Caco-2 (cell line): ENCODE measurements at regions not wholly inside any gene's neighbourhood (a gene's known extent, or its start where the extent isn't known, plus 50 kb on each side); places are given as distances from the start of the nearest gene placed in this dataset.

ENCODE experiments used
- BruUV-seq: library from RNA; stranded (reverse); fragments of 400-500 nt; replicated peaks from 2 replicates; lab custom pipeline; 2021; lab: Mats Ljungman, UMichigan
- CTCF ChIA-PET: fragments of 300-600 bp; sonication (Branson Sonifier 250); formaldehyde crosslinking; loops from one replicate; lab custom pipeline; 2022; ENCODE audit warnings: antibody characterized with exemption; lab: Charles Lee
- POLR2A ChIA-PET: fragments of 300-600 bp; sonication (Branson Sonifier 250); formaldehyde crosslinking; loops from one replicate; lab custom pipeline; 2022; ENCODE audit warnings: antibody characterized with exemption; lab: Charles Lee
- DNase-seq, 2 experiments: peaks; one replicate each; pipeline versions ENCODE4 v3.0.0 to v3.0.0-alpha.2; 2020 to 2022
- H3K27me3 ChIP-seq: replicated peaks from 2 replicates; pipeline ENCODE4 v1.6.0; 2011; ENCODE audit warnings: low read length; ENCODE audit not compliant: control insufficient read depth, insufficient read depth
- H3K36me3 ChIP-seq: 2 replicates; pipeline ENCODE4 v1.5.1; 2011; ENCODE audit warnings: low read length; ENCODE audit not compliant: control insufficient read depth, insufficient read depth
- H3K4me1 ChIP-seq: fragments of 250-450 bp; sonication (Bioruptor Pico); 2 replicates; pipeline ENCODE4 v1.5.1; 2020; ENCODE audit warnings: mild to moderate bottlenecking
- H3K4me3 ChIP-seq: 2 replicates; pipeline ENCODE4 v1.5.1; 2011; ENCODE audit warnings: low read depth, mild to moderate bottlenecking, control low read depth, low read length
- H3K9me3 ChIP-seq: fragments of 250-450 bp; sonication (Bioruptor Pico); 2 replicates; pipeline ENCODE4 v1.5.1; 2020; ENCODE audit warnings: mild to moderate bottlenecking, moderate library complexity
- H3K27ac Mint-ChIP-seq: one replicate; pipeline ENCODE4 v1.8.0; 2022; ENCODE audit warnings: mixed read lengths; ENCODE audit not compliant: unreplicated experiment
- H3K27me3 Mint-ChIP-seq: one replicate; pipeline ENCODE4 v1.8.0; 2022; ENCODE audit warnings: mixed read lengths; ENCODE audit not compliant: insufficient read depth, unreplicated experiment
- H3K36me3 Mint-ChIP-seq: one replicate; pipeline ENCODE4 v1.8.0; 2022; ENCODE audit warnings: mild to moderate bottlenecking, mixed read lengths; ENCODE audit not compliant: insufficient read depth, unreplicated experiment
- H3K4me1 Mint-ChIP-seq: one replicate; pipeline ENCODE4 v1.8.0; 2022; ENCODE audit warnings: low read depth, mixed read lengths; ENCODE audit not compliant: unreplicated experiment
- H3K4me3 Mint-ChIP-seq: one replicate; pipeline ENCODE4 v1.8.0; 2022; ENCODE audit warnings: mild to moderate bottlenecking, moderate library complexity, mixed read lengths; ENCODE audit not compliant: unreplicated experiment
- H3K9me3 Mint-ChIP-seq: one replicate; pipeline ENCODE4 v1.8.0; 2022; ENCODE audit warnings: mixed read lengths; ENCODE audit not compliant: unreplicated experiment
- CTCF ChIP-seq, 2 experiments: fragments of 200-600 bp in 1 of 2; IDR thresholded peaks; 1 replicate in 1 of 2; 2 replicates in 1 of 2; pipeline versions ENCODE4 v1.5.1 to v1.8.0; 2011 to 2022; ENCODE audit warnings: antibody characterized with exemption in 1 of 2, control low read depth in 1 of 2, inconsistent platforms in 1 of 2, low read depth in 1 of 2, low read length in 1 of 2, mild to moderate bottlenecking in 1 of 2, moderate library complexity in 1 of 2; ENCODE audit not compliant: insufficient read depth in 1 of 2, severe bottlenecking in 1 of 2, unreplicated experiment in 1 of 2
- intact Hi-C: fragments of 100-400 bp; cut with micrococcal nuclease; formaldehyde crosslinking; loops from one replicate; pipeline ENCODE4 v1.10.0; 2022; ENCODE audit not compliant: unreplicated experiment

GRCh38 chr9:82456642-82457041, 468.1 kb downstream of the SPATA31D1 start:
- Histone ChIP-seq H3K27me3 (no peaks in the 10 kb centered on the region), H3K9me3 (no peaks in the 10 kb centered on the region), H3K4me1 (no peaks in the 10 kb centered on the region), H3K4me3 (no peak overlapping the region), H3K36me3 (no peaks in the 10 kb centered on the region)
- Mint-ChIP-seq H3K4me1 (no peaks in the 10 kb centered on the region), H3K36me3 (no peaks in the 10 kb centered on the region), H3K27me3 (no peaks in the 10 kb centered on the region), H3K4me3 (no peak overlapping the region), H3K9me3 (peaks cover 9% of the 10 kb centered on the region), H3K27ac (no peak overlapping the region)
- ChIA-PET CTCF (no interaction called here), POLR2A (no interaction called here)
- no TSS peak for BruUV-seq
- TF ChIP-seq CTCF (IDR thresholded peaks at IDR 0.05; ENCODE audit: insufficient read depth in 1 of 2, low read depth in 1 of 2, low read length in 1 of 2, severe bottlenecking in 1 of 2, unreplicated experiment in 1 of 2): no peak
- intact Hi-C loops: no loop called here
- no peak for DNase-seq

GRCh38 chr9:82457298-82457697, 468.7 kb downstream of the SPATA31D1 start:
- Mint-ChIP-seq H3K9me3 (peaks cover 3% of the 10 kb centered on the region), H3K36me3 (no peaks in the 10 kb centered on the region), H3K27me3 (no peaks in the 10 kb centered on the region), H3K27ac (no peak overlapping the region), H3K4me1 (no peaks in the 10 kb centered on the region), H3K4me3 (no peak overlapping the region)
- Histone ChIP-seq H3K27me3 (no peaks in the 10 kb centered on the region), H3K9me3 (no peaks in the 10 kb centered on the region), H3K4me1 (no peaks in the 10 kb centered on the region), H3K36me3 (no peaks in the 10 kb centered on the region), H3K4me3 (no peak overlapping the region)
- BruUV-seq: no TSS peak
- intact Hi-C loops: no loop called here
- no peak for TF ChIP-seq CTCF (IDR thresholded peaks at IDR 0.05; ENCODE audit: insufficient read depth in 1 of 2, low read depth in 1 of 2, low read length in 1 of 2, severe bottlenecking in 1 of 2, unreplicated experiment in 1 of 2)
- no peak for DNase-seq
- CTCF ChIA-PET: interaction anchor here (0.7 kb wide), 1 partner anchor 1154 kb away, joined by 7 read pairs; no protein-coding TSS in a partner anchor
- POLR2A ChIA-PET: no interaction called here

GRCh38 chr9:82457891-82458290, 469.3 kb downstream of the SPATA31D1 start:
- no peak overlapping the region for H3K27ac Mint-ChIP-seq
- no peaks in the 10 kb centered on the region for H3K9me3 Mint-ChIP-seq
- no peaks in the 10 kb centered on the region for H3K27me3 Mint-ChIP-seq
- H3K36me3 Mint-ChIP-seq: no peaks in the 10 kb centered on the region
- no peak overlapping the region for H3K4me3 ChIP-seq
- no peaks in the 10 kb centered on the region for H3K27me3 ChIP-seq
- no peaks in the 10 kb centered on the region for H3K4me1 Mint-ChIP-seq
- H3K9me3 ChIP-seq: no peaks in the 10 kb centered on the region
- H3K4me3 Mint-ChIP-seq: no peak overlapping the region
- no TSS peak for BruUV-seq
- CTCF ChIA-PET: no interaction called here
- POLR2A ChIA-PET: no interaction called here
- H3K4me1 ChIP-seq: no peaks in the 10 kb centered on the region
- intact Hi-C loops: no loop called here
- no peak for TF ChIP-seq CTCF (IDR thresholded peaks at IDR 0.05; ENCODE audit: insufficient read depth in 1 of 2, low read depth in 1 of 2, low read length in 1 of 2, severe bottlenecking in 1 of 2, unreplicated experiment in 1 of 2)
- H3K36me3 ChIP-seq: no peaks in the 10 kb centered on the region
- no peak for DNase-seq
